Activated T-cell treated with anti-CD3 and anti-CD28 coated beads for 48 hours (primary cell): ENCODE measurements at regions not wholly inside any gene's neighbourhood (a gene's known extent, or its start where the extent isn't known, plus 50 kb on each side); places are given as distances from the start of the nearest gene placed in this dataset.
"Not testable (repeated sequence)": the region's sequence is repeated elsewhere in the genome, so short reads cannot be mapped to it uniquely, and the experiment has no call there.

Source experiments
- DNase-seq: peaks from one replicate; pipeline ENCODE4 v3.0.0-alpha.2; 2020; ENCODE audit warnings: low read depth

DNA sequence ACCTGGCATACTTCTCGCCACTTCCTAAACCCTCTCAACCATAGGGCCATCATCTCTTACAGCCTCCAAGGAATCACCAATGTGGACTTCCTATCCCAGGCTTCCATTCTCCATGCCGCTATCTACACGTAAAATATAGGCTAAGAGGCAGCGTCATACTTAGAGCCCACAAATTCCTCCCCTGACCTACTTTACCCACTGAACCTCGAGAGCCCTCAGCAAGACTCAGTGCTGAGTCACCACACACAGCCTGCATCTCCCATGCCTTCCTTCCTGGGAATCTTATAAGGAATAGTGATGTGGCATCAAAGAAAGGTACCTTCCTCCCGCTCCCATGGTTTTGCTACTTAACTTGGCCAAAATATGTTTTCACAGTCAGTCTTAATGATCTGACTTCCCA is 435.6 kb upstream of the NFE2L3 start:
- DNase-seq = no peak

DNA sequence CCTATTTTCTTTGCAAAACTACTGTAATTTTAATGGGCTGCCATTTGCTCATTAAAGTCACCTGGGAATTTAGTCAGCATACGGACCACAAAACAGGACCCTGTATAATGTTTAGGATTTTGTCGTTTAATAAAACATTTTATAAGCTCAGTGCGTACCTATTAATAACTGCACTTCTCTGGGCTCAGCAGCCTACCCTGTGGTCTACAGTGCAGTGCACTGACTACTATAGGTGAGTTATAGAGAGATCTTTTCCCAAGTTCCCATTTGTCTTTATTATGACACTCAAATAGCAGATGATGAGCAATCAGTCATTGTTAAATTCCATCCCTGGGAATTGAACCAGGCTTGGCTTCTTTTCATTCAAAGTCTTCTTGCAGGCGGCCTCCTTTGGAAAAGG is 433.4 kb upstream of the NFE2L3 start:
- DNase-seq = no peak

DNA sequence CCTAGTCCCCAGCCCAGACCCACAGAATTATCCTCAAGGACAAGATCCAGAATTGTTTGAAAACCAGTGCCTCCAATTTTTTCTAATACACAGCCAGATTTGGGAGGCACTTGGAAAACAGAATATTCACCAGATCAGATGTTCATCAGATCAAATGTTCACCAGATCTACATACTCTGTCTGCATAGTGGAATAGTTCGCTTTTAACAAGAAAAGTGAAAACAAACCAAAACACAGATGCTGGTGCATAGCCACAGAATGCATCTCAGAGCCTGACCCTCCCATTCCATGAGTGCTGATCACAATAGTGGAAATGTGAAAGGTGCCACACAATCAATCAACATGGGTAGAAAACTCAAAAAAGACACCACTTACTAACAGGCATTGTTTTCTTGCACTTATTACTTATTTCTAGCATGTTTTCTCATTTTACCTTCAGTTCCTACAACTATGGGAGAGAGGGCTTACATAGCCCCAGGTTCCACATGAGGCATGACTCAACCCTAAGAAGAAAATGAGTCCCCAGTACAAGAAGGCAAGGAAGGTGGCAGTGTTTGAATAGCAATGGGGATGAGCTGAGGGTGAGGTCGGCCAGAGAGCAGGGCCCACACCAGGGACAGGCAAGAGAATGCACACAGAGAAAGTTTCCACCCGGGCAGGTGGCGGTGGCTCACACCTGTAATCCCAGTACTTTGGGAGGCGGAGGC is 432.7 kb upstream of the NFE2L3 start:
- DNase-seq = no peak

DNA sequence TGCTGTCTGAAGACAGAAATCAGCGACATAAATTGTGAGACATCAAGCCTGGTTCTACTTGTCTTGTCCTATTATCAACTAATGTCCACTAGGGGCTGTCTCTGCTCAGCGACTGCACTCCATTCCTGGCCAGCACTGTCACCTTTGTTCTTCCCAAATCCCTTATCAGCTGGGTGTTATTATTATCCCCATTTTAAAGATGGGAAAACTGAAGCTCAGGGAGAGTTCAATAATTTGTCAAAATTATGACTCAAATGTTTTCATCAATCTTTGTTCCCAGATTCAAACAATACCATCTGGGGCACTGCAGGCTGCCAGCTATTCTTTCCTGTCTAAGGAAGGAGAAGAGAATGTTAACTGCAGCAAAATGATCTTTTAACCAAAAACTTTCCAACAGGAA is 431.6 kb upstream of the NFE2L3 start:
- no peak for DNase-seq

DNA sequence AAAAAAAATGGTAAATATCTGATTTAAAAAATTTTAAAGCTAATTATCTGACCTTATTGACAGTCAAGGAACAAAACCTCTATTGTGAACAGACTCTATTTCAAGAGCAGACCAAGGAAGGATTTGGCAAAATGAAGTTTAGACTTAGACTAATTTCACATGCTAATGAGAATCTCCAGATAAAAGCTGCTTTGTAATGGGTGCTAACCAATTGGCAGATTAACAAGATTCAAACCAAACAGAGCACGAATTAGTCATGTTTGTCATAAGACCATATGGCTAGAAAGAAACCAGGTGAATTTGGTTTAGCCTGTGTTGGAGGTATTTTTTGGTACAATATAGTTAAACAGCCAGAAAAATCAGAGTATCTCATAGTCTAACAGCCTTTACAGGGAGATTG is 429.1 kb upstream of the NFE2L3 start:
- no peak for DNase-seq

DNA sequence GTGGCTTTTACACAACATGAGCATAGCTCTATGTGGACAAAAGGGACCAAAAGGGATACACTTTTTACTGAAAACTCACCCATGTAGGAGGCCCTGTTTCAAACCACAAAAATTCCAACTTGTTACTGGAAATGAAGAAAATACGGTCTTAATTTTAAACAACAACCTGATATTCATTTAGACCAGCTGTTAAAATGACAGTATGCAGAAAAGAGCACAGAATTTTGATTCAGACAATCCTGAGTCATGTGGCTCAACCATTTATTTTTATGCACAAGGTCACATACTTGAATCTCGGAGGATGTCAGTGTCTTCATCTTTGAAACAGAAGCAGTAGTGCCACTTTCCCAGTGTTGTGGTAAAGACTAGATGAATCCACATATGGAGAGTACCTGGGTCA is 426.5 kb upstream of the NFE2L3 start:
- no peak for DNase-seq

DNA sequence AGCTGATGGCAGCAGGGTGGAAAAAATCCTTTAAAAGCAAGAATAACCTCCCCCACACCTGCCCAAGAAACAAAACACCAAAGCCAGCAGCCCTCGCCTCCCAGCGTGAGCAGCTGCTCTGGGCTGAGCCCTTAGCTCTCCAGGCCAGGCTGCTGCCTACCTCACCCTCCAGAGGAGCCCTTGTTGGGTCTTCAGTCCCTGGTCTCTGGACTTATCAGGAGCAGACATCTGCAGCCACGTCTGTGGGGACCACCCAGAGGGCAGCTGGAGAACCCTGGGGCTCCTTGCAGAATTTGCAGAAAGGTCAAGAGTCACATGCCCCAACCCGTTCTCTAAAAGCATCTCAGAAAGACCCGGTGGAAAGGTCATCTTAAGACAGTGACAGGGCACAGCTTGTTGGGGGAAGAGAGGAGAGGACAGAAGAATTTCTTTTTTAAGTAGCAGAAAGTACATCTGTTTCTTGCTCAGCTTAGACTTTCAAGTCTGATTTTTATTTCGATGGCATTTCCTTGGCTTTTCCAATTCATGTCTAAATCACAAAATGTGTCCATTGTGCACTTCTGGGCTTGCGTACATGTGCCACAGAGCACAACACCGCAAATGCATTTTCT is 425.7 kb upstream of the NFE2L3 start:
- no peak for DNase-seq

DNA sequence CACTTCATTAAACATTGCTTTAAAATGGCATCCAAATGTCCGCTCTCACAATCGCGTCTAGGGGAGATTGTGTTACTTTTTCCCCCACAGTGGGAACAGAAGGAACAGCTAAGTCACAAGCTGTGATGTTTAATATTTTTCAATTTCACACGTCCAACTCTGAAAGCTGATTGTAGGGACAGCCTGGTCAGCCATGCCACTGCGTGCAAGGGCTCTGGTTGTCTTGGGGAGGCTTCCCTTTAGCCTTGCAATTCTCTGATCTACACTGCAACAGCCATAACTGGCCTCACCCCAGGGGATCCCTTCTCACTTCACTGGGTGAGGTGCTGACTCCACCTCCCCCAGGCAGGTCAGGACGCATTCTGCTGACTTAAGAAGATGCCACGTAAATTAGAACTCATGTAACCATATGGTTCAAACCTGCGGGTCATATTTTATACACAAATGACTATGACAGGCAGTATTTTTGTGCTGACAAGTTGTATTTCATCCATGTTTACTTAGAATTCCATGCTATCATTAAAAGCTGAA is 425.2 kb upstream of the NFE2L3 start:
- DNase-seq = no peak

DNA sequence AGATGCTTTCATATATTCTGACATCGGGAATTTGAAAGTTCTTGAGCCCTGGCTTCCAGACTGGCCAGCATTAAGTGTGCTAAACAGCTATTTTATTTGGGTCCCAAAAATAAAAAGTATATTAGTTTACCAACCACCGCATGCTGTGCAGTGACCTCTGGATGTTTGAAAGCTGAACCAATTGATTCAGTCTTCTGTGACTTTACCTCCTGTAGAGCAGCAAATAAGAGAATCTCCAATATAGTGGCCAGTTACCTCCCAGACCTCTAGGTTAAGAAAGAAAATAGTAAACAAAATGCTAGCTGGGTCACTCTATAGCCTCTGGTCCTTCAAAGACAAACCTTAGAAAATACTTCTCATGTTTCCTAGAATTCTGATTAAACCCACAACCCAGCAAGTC is 424.6 kb upstream of the NFE2L3 start:
- no peak for DNase-seq

DNA sequence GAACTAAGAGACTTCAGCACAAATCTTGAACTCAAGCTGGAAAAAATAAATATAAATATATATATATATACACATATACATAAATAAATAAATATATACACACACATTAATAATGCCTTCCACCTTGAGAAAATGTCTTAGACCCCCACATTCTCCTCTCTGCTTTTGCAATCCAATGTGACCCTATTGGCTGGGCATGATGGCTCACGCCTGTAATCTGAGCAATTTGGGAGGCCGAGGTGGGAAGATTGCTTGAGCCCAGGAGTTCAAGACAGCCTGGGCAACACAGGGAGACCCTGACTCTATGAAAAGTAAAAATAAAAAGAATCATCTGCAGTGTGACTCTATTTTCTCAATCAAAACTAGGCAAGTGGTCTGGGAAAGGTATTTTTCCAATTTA is 424.1 kb upstream of the NFE2L3 start:
- DNase-seq = no peak

DNA sequence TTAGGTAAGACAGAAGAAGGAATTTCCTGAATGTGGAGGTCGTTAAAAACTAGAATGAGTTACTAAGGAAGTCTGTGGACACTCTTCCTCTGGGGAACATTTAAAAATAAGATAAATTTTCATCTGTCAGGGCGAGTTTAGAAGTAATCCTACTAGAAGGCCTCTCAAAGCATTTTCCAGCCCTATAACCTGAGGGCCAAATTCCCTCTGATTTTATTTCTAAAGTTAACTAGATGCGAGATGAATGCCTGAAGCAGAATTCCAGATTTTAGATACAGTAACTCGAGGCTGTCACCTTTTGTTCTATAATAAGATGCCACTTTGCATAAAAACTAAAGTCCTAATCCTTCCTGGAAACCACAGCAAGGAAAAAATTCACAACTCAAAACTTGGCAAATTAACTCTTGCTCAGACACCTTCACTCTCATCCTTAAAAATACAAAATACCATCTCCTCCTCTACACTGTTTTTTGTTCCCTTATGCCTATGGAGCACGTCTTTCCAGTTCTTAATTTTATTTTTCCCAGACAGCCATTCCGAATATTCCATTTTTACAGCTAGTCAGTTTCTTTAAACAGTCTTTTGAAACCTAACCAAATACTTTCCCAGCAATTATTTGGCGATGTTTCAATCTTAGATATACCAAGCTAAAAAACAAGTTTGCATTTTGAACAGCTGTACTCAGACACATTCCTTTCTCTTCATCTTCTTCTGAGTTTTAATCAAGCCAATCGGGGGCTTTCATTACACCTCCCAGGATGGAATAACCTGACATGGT is 420.7 kb upstream of the NFE2L3 start:
- no peak for DNase-seq

DNA sequence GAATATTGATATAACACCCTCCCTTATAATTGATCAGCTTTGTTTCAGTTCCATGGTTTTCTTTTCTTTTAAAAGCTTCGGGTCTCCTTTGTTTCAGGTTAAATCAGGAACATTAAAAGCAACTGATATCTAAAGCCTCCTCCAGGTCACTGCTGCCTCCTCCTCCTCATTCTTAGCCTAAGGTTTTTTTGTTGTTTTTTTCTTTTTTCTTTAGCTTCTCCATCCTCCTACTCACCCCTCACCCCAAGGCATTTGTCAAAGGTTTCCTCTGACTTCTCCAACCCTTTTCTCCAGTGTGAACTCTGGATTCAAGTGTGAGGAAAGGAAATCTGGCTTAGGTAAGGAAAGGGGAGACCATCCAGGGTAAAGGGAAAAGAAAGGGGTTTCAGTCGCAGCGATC is 420.2 kb upstream of the NFE2L3 start:
- DNase-seq = no peak

DNA sequence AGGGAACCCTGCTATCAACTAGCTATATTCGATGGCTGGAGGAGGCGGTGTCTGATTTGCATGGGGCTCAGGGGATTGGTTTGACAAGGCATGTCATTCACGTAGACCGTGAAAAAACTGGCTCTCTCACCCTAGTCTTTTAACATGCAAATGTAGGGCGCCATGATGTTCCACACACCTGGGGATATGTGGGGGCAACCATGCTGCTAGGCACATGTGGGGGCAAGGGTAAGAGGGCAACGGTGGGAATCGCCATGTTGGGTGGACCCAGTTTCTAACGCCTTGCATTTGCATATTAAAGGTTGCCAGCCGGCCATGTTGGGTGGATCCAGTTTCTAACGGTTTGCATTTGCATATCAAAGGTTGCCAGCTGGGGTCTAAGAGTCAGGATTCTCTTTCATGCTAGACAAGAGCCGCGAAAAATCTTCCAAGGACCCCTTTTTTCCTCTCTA is 419.2 kb upstream of the NFE2L3 start:
- no peak for DNase-seq

DNA sequence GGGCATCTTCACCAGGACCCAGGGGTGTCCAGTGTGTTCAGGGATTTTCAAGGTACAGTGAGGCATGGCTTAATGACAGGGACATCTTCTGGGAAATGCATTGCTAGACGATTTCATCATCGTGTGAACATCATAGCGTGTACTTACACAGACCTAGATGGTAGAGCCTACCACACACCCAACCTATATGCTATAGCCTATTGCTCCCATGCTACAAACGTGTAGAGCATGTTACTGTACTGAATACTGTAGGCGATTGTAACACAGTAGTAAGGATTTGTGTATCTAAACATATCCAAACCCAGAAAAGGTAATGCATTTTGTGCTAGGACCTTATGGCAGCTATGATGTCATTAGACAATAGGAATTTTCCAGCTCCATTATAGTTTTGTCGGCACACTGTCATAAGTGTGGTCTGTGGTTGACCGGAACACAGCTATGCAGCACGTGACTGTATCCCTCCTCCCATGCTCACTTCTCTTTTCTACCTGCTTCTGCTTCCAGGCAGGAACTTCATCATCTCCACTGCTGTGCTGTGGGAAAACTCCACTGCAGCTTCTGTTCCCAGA is 416.2 kb upstream of the NFE2L3 start:
- no peak for DNase-seq

DNA sequence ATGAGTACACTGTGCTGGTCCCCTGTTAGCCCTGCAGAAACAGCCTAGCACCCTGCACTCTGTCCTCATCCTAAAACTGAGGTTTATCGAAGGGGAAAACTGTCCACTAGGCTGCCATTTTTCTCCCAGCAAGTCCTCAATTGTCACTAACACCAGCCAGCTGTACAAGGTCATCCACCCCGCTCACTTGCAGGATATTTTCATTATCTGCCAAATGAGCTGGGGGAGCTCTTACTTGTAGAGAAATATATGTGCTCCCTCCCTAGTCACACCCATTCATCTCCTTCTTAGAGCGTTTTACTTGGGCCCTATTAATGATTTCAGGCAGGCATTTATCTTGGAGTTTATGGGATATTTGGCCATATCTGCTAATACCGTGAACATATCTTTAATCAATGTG is 413.5 kb upstream of the NFE2L3 start:
- DNase-seq = no peak

DNA sequence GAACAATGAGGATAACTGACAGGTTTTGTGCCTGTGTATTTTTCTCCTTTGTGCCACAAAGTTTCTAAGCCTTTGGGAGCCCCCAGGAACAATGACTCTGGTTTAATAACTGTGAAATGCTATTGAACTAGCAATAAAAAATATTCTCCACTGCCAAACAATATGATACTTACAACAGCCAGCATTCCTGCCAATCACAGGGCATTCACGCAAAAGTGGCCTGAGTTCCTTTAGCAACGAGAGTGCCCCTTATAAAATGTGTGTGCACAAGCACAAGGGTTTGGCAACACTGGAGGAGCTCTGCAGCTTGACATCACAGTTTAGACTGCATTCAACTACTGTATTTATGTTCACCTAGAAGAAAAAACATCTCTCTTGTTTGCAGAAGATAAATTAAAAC is 412.9 kb upstream of the NFE2L3 start:
- no peak for DNase-seq

DNA sequence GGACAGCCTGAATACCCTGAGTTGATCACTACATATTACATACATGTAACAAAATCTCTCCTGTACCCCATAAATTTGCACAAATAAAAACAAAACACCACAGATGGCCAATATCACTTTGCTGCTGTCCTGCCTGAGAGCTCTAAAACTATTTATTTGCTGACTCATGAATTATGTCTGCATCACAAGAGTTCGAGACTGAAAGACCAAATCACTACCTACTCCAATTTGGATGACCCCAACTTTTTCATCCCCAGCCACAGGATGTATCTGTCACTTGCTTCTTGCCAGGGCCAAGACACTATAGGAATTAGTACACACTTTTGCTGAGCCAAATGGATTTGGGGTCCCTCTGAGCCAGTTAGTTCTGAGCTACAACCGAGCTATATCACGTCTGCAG is 409.7 kb upstream of the NFE2L3 start:
- DNase-seq = no peak

DNA sequence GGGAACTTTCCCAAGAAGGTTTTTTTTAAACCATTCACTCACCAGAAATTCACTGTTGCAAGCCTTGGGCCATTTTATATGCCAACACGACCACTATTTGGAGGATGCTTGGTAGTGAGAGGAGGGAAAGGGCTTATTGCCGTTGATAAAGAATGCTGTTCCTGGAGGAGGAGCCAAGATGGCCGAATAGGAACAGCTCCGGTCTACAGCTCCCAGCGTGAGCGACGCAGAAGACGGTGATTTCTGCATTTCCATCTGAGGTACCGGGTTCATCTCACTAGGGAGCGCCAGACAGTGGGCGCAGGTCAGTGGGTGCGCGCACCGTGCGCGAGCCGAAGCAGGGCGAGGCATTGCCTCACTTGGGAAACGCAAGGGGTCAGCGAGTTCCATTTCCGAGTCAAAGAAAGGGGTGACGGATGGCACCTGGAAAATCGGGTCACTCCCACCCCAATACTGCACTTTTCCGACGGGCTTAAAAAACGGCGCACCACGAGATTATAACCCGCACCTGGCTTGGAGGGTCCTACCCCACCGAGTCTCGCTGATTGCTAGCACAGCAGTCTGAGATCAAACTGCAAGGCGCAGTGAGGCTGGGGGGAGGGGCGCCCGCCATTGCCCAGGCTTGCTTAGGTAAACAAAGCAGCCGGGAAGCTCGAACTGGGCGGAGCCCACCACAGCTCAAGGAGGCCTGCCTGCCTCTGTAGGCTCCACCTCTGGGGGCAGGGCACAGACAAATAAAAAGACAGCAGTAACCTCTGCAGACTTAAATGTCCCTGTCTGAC is 408.1 kb upstream of the NFE2L3 start:
- DNase-seq = not testable (repeated sequence)

DNA sequence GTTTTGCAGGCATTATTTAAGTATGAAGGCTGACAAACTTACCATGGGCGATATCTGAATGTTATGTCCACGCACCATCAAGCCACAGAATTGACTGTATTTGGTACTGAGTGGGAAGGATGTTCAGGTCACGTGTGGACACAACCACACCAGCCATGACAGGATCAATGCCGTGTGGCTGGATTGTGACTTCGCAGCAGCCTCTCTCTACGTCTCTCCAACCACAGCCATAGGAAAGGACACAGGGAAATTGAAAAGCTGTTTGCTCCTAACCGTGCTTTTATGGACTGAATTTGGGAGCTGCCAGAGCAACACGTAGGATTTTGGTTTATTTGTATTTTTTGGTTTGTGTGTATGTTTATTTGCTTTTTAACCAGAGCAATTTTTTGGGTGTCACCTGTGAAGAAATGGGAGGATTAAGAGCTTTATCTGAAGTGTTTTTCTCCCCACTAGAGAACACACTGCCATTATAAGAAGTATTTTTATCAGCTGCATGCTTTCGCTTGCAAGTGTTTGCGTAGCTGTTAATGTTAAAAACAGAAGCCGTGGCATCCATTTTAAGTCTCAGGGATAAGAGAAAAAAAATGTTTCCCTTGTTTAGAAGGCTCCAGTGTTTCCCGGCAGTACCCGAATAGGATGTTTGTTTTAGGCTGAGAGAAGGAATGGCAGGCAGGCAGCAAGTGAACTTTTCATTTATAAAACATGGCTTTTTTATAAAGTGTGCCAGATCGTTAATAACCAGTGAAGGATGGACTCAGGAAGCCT is 401.1 kb upstream of the NFE2L3 start:
- DNase-seq = no peak

DNA sequence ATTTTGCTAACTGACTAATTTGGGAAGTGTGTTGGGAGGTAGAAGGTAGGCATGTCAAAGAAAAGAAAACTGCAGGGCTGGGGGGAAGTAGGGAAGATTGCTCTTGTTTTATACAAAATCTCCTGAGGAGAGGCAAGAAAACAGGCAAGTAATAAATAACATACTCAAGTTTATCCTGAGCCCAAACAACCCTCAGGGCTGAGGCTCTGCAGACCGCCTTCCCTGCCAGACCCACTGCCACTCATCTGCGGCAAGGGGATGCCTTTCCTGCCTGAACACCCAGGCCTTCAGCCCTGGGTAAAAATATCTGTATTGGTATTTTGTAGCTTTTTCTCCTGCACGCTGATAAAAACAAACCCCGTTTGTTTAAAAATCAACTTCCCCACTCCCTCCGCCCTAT is 399.8 kb upstream of the NFE2L3 start:
- no peak for DNase-seq
